ENCODE measurements at regions not wholly inside any gene's neighbourhood (a gene's known extent, or its start where the extent isn't known, plus 50 kb on each side); places are given as distances from the start of the nearest gene placed in this dataset.

DNA sequence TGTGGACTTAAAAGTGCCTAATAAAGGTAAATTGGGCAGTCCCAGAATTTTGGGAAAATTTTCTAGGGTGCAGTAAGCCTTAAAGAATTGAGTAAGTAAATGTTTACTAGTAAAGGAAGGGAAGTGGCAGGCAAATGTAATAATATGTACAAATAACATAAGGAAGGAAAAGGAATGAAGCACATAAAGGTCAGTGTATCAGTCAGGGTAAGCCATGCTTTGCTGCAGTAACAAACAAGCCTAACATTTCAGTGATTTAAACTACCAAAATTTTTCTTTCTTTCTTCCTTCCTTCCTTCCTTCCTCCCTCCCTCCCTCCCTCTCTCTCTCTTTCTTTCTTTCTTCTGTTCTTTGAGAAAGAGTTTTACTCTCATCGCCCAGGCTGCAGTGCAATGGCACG lies 117.5 kb downstream of the HAO1 start:
- ATAC-seq (ENCODE audit: insufficient read depth, low read depth), result no peak
- Histone ChIP-seq H3K9ac (ENCODE audit: low read depth, low read length) (no peak overlapping the region), H3K4me2 (ENCODE audit: insufficient read depth, low read length) (no peak overlapping the region), H3K4me1 (ENCODE audit: insufficient read depth, low read length) (no peaks in the 10 kb centered on the region), H4K20me1 (ENCODE audit: insufficient read depth, low read length) (no peaks in the 10 kb centered on the region), H3K79me2 (ENCODE audit: insufficient read depth, low read length) (no peaks in the 10 kb centered on the region), H3K27ac (ENCODE audit: low read length) (no peak overlapping the region), H3K4me3 (ENCODE audit: low read depth in 1 of 2, low read length in 2 of 2) (no peak overlapping the region), H3K36me3 (ENCODE audit: insufficient read depth, low read length) (no peaks in the 10 kb centered on the region), H3K9me3 (ENCODE audit: insufficient read depth, low read length, severe bottlenecking) (no peaks in the 10 kb centered on the region), H2AFZ (ENCODE audit: low read depth, low read length) (no peak overlapping the region), H3K27me3 (ENCODE audit: insufficient read depth, low read length, poor library complexity) (no peaks in the 10 kb centered on the region)
- DNase-seq, result no peak
- TF ChIP-seq EZH2 (IDR thresholded peaks at IDR 0.05; ENCODE audit: borderline replicate concordance, low read depth, low read length, severe bottlenecking), result no peak
- TF ChIP-seq, protein P1, sequence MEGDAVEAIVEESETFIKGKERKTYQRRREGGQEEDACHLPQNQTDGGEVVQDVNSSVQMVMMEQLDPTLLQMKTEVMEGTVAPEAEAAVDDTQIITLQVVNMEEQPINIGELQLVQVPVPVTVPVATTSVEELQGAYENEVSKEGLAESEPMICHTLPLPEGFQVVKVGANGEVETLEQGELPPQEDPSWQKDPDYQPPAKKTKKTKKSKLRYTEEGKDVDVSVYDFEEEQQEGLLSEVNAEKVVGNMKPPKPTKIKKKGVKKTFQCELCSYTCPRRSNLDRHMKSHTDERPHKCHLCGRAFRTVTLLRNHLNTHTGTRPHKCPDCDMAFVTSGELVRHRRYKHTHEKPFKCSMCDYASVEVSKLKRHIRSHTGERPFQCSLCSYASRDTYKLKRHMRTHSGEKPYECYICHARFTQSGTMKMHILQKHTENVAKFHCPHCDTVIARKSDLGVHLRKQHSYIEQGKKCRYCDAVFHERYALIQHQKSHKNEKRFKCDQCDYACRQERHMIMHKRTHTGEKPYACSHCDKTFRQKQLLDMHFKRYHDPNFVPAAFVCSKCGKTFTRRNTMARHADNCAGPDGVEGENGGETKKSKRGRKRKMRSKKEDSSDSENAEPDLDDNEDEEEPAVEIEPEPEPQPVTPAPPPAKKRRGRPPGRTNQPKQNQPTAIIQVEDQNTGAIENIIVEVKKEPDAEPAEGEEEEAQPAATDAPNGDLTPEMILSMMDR (IDR thresholded peaks at IDR 0.05; ENCODE audit: borderline replicate concordance, extremely low read depth, low read length, poor library complexity, severe bottlenecking), result no peak

DNA sequence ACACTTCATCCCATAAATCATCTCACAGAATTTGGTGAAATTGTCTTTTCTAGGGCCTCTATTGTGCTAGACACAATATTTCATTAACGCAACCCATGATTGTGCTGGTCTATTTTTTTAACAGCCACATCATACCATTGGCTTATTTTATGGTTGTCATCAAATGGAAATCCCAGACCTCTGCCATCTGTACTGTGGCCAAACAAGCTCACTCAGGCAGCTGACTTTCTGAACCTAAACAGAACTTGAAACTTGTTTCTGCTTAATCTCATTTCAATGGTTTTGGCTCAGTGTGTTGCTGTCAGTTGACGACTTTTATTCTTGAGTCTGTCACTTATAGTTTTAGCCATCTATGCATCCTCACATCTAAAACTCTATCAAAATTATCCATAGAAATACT lies 111.8 kb downstream of the HAO1 start:
- Histone ChIP-seq H3K27ac (ENCODE audit: low read length) (no peak overlapping the region), H3K79me2 (ENCODE audit: insufficient read depth, low read length) (no peaks in the 10 kb centered on the region), H3K4me1 (ENCODE audit: insufficient read depth, low read length) (no peaks in the 10 kb centered on the region), H3K9me3 (ENCODE audit: insufficient read depth, low read length, severe bottlenecking) (no peaks in the 10 kb centered on the region), H3K36me3 (ENCODE audit: insufficient read depth, low read length) (no peaks in the 10 kb centered on the region), H2AFZ (ENCODE audit: low read depth, low read length) (no peak overlapping the region), H3K9ac (ENCODE audit: low read depth, low read length) (no peak overlapping the region), H3K4me2 (ENCODE audit: insufficient read depth, low read length) (no peak overlapping the region), H3K4me3 (ENCODE audit: low read depth in 1 of 2, low read length in 2 of 2) (no peak overlapping the region), H3K27me3 (ENCODE audit: insufficient read depth, low read length, poor library complexity) (no peaks in the 10 kb centered on the region), H4K20me1 (ENCODE audit: insufficient read depth, low read length) (no peaks in the 10 kb centered on the region)
- ATAC-seq (ENCODE audit: insufficient read depth, low read depth), result no peak
- TF ChIP-seq EZH2 (IDR thresholded peaks at IDR 0.05; ENCODE audit: borderline replicate concordance, low read depth, low read length, severe bottlenecking), result no peak
- TF ChIP-seq, protein P1 (IDR thresholded peaks at IDR 0.05; ENCODE audit: borderline replicate concordance, extremely low read depth, low read length, poor library complexity, severe bottlenecking), result no peak
- no peak for DNase-seq

DNA sequence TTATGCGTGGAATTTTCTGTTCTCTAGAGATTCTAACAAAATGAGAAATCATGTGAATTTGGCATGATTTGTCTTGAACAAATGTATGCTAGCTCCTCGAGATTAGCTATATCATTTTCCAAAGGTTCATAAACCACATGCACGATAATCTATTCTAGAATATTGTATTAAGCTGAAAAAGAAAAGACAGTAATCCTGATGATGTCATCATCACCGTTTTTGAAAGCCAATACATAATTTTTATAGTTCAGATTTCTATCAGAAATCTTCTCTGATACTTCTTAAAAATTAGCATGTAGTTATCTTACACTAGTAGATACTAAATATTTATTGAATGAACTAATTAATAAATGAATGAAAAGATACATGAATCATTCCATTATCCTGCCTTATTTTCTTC lies 111.2 kb downstream of the HAO1 start:
- H3K4me2 ChIP-seq (ENCODE audit: insufficient read depth, low read length), result no peak overlapping the region
- no peak for DNase-seq
- no peaks in the 10 kb centered on the region for H3K36me3 ChIP-seq (ENCODE audit: insufficient read depth, low read length)
- no peaks in the 10 kb centered on the region for H3K4me1 ChIP-seq (ENCODE audit: insufficient read depth, low read length)
- H3K27ac ChIP-seq (ENCODE audit: low read length), result no peak overlapping the region
- ATAC-seq (ENCODE audit: insufficient read depth, low read depth), result no peak
- H3K9me3 ChIP-seq (ENCODE audit: insufficient read depth, low read length, severe bottlenecking), result no peaks in the 10 kb centered on the region
- TF ChIP-seq EZH2 (IDR thresholded peaks at IDR 0.05; ENCODE audit: borderline replicate concordance, low read depth, low read length, severe bottlenecking), result no peak
- TF ChIP-seq, protein P1 (IDR thresholded peaks at IDR 0.05; ENCODE audit: borderline replicate concordance, extremely low read depth, low read length, poor library complexity, severe bottlenecking), result no peak
- H3K9ac ChIP-seq (ENCODE audit: low read depth, low read length), result no peak overlapping the region
- no peak overlapping the region for H2AFZ ChIP-seq (ENCODE audit: low read depth, low read length)
- H3K27me3 ChIP-seq (ENCODE audit: insufficient read depth, low read length, poor library complexity), result no peaks in the 10 kb centered on the region
- no peak overlapping the region for H3K4me3 ChIP-seq (ENCODE audit: low read depth in 1 of 2, low read length in 2 of 2)
- H4K20me1 ChIP-seq (ENCODE audit: insufficient read depth, low read length), result no peaks in the 10 kb centered on the region
- no peaks in the 10 kb centered on the region for H3K79me2 ChIP-seq (ENCODE audit: insufficient read depth, low read length)

DNA sequence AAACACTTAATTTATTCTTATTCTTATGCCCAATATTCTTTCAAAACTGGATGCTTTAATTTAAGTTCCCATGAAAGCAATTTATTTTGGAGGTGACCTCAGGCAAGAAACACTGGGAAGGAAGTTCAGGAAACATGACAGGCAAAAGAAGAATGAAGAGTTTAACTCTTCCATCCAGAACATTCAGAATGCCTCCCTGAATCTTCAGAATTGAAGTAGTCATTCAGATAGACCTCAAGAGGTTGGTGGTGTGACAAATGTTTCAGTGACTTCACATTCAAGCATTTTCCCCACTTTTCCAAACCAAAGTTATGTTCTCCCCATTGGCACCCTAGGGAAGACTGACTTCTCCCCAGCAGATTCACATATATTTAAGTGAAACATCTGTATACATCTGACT lies 110.5 kb downstream of the HAO1 start:
- DNase-seq (no peak), ATAC-seq (ENCODE audit: insufficient read depth, low read depth) (no peak)
- H4K20me1 ChIP-seq (ENCODE audit: insufficient read depth, low read length), result no peaks in the 10 kb centered on the region
- H3K4me2 ChIP-seq (ENCODE audit: insufficient read depth, low read length), result no peak overlapping the region
- no peak overlapping the region for H2AFZ ChIP-seq (ENCODE audit: low read depth, low read length)
- TF ChIP-seq EZH2 (IDR thresholded peaks at IDR 0.05; ENCODE audit: borderline replicate concordance, low read depth, low read length, severe bottlenecking), result no peak
- TF ChIP-seq, protein P1 (IDR thresholded peaks at IDR 0.05; ENCODE audit: borderline replicate concordance, extremely low read depth, low read length, poor library complexity, severe bottlenecking), result no peak
- no peaks in the 10 kb centered on the region for H3K9me3 ChIP-seq (ENCODE audit: insufficient read depth, low read length, severe bottlenecking)
- H3K4me1 ChIP-seq (ENCODE audit: insufficient read depth, low read length), result no peaks in the 10 kb centered on the region
- H3K9ac ChIP-seq (ENCODE audit: low read depth, low read length), result no peak overlapping the region
- H3K36me3 ChIP-seq (ENCODE audit: insufficient read depth, low read length), result no peaks in the 10 kb centered on the region
- no peaks in the 10 kb centered on the region for H3K79me2 ChIP-seq (ENCODE audit: insufficient read depth, low read length)
- H3K27ac ChIP-seq (ENCODE audit: low read length), result no peak overlapping the region
- no peaks in the 10 kb centered on the region for H3K27me3 ChIP-seq (ENCODE audit: insufficient read depth, low read length, poor library complexity)
- no peak overlapping the region for H3K4me3 ChIP-seq (ENCODE audit: low read depth in 1 of 2, low read length in 2 of 2)

All from DND-41 (cell line).